GM18858 (cell line): ENCODE measurements at regions not wholly inside any gene's neighbourhood (a gene's known extent, or its start where the extent isn't known, plus 50 kb on each side); places are given as distances from the start of the nearest gene placed in this dataset.
A peak's percentile ranks its signal among the peaks of the same experiment; 100 is the strongest.
"Not testable (repeated sequence)": the region's sequence is repeated elsewhere in the genome, so short reads cannot be mapped to it uniquely, and the experiment has no call there.

Source experiments
- ATAC-seq: cut with Tn5 transposase; IDR thresholded peaks from one replicate; pipeline ENCODE4 v1.9.1; 2021; ENCODE audit not compliant: unreplicated experiment

- peak; percentile 38 for ATAC-seq
These were observed 376.9 kb downstream of the DTWD2 start for GRCh38 chr5:118611332-118611945.

- no peak for ATAC-seq
These were observed 381.4 kb downstream of the DTWD2 start for GRCh38 chr5:118606940-118607339.

- ATAC-seq, result no peak
These were observed 382.6 kb downstream of the DTWD2 start for GRCh38 chr5:118605761-118606160.

- no peak for ATAC-seq
These were observed 384.2 kb downstream of the DTWD2 start for GRCh38 chr5:118604106-118604505.

GRCh38 chr5:118603278-118603677, 385.1 kb downstream of the DTWD2 start:
- no peak for ATAC-seq

- no peak for ATAC-seq
These were observed 390.0 kb downstream of the DTWD2 start for GRCh38 chr5:118598311-118598710.

- no peak for ATAC-seq
These were observed 390.8 kb downstream of the DTWD2 start for GRCh38 chr5:118597543-118597942.

- ATAC-seq, result no peak
These were observed 392.1 kb downstream of the DTWD2 start for GRCh38 chr5:118596255-118596654.

GRCh38 chr5:118593003-118593328, 395.4 kb downstream of the DTWD2 start:
- no peak for ATAC-seq

- ATAC-seq, result no peak
These were observed 395.9 kb downstream of the DTWD2 start for GRCh38 chr5:118592229-118593002.

- no peak for ATAC-seq
These were observed 397.5 kb downstream of the DTWD2 start for GRCh38 chr5:118590806-118591205.

- no peak for ATAC-seq
These were observed 407.4 kb downstream of the DTWD2 start for GRCh38 chr5:118580949-118581348.

- ATAC-seq, result no peak
These were observed 410.3 kb downstream of the DTWD2 start for GRCh38 chr5:118578093-118578492.

GRCh38 chr5:118577621-118578020, 410.7 kb downstream of the DTWD2 start:
- no peak for ATAC-seq

- not testable (repeated sequence) for ATAC-seq
These were observed 418.1 kb downstream of the DTWD2 start for GRCh38 chr5:118570276-118570675.

- ATAC-seq, result not testable (repeated sequence)
These were observed 418.8 kb downstream of the DTWD2 start for GRCh38 chr5:118569596-118569995.

- ATAC-seq, result no peak
These were observed 422.9 kb downstream of the DTWD2 start for GRCh38 chr5:118565335-118565971.

GRCh38 chr5:118561971-118562370, 426.4 kb downstream of the DTWD2 start:
- no peak for ATAC-seq

- no peak for ATAC-seq
These were observed 427.1 kb downstream of the DTWD2 start for GRCh38 chr5:118561235-118561634.

- ATAC-seq, result no peak
These were observed 429.5 kb downstream of the DTWD2 start for GRCh38 chr5:118558871-118559270.

- ATAC-seq, result no peak
These were observed 431.1 kb downstream of the DTWD2 start for GRCh38 chr5:118557251-118557661.

- no peak for ATAC-seq
These were observed 431.6 kb downstream of the DTWD2 start for GRCh38 chr5:118556792-118557191.
